OCI-LY3 (cell line): ENCODE measurements at regions not wholly inside any gene's neighbourhood (a gene's known extent, or its start where the extent isn't known, plus 50 kb on each side); places are given as distances from the start of the nearest gene placed in this dataset.

Experiments
- H2AFZ ChIP-seq: fragments of 200-600, 300-600 bp; shearing (Covaris generic); 2 replicates; pipeline ENCODE4 v1.6.0; 2014; ENCODE audit warnings: antibody characterized with exemption, low read depth, low read length
- H3K27ac ChIP-seq: fragments of 200-600, 300-600 bp; sonication (generic); 2 replicates; pipeline ENCODE4 v1.5.1; 2014; ENCODE audit warnings: mild to moderate bottlenecking, low read length, moderate library complexity, mixed read lengths
- H3K27me3 ChIP-seq: fragments of 200-600, 300-600 bp; sonication (generic); 2 replicates; pipeline ENCODE4 v1.6.1; 2014; ENCODE audit warnings: low read depth, low read length, mixed read lengths
- H3K36me3 ChIP-seq: fragments of 200-600, 300-600 bp; sonication (generic); replicated peaks from 2 replicates; pipeline ENCODE3; 2014; ENCODE audit warnings: low read depth, low read length, mixed read lengths
- H3K4me1 ChIP-seq: fragments of 300-600, 200-600 bp; sonication (generic); 2 replicates; pipeline ENCODE4 v1.6.1; 2014; ENCODE audit warnings: low read length, mixed read lengths
- H3K4me2 ChIP-seq: fragments of 200-600, 300-600 bp; sonication (generic); 2 replicates; pipeline ENCODE4 v1.6.1; 2014; ENCODE audit warnings: low read length, mixed read lengths
- H3K4me3 ChIP-seq: fragments of 300-600, 200-600 bp; sonication (generic); 2 replicates; pipeline ENCODE4 v1.5.1; 2014; ENCODE audit warnings: antibody characterized with exemption, mild to moderate bottlenecking, low read length, moderate library complexity
- H3K79me2 ChIP-seq: fragments of 300-600, 200-600 bp; shearing (Covaris generic); 2 replicates; pipeline ENCODE4 v1.6.1; 2014; ENCODE audit warnings: mild to moderate bottlenecking, low read length, mixed read lengths
- H3K9ac ChIP-seq: fragments of 300-600, 200-600 bp; shearing (Covaris generic); 2 replicates; pipeline ENCODE4 v1.6.0; 2014; ENCODE audit warnings: mild to moderate bottlenecking, low read length, moderate library complexity
- H3K9me3 ChIP-seq: fragments of 200-600, 300-600 bp; shearing (Covaris generic); 2 replicates; pipeline ENCODE4 v1.6.1; 2014; ENCODE audit warnings: low read length, mixed read lengths; ENCODE audit not compliant: insufficient read depth
- H4K20me1 ChIP-seq: fragments of 200-600, 300-600 bp; sonication (generic); 2 replicates; pipeline ENCODE4 v1.6.1; 2016; ENCODE audit warnings: low read length, mixed read lengths; ENCODE audit not compliant: insufficient read depth
- EZH2phosphoT487 ChIP-seq: fragments of 200-600 bp; shearing (Covaris generic); IDR thresholded peaks from 2 replicates; pipeline ENCODE4 v1.6.1; 2018; ENCODE audit warnings: antibody characterized with exemption, mixed run types, low read depth
- TF ChIP-seq, protein P1 (sequence below): fragments of 200-600, 300-600 bp; sonication (generic); IDR thresholded peaks from 2 replicates; pipeline ENCODE4 v1.5.1; 2014; ENCODE audit warnings: antibody characterized with exemption, low read length, low read depth

DNA sequence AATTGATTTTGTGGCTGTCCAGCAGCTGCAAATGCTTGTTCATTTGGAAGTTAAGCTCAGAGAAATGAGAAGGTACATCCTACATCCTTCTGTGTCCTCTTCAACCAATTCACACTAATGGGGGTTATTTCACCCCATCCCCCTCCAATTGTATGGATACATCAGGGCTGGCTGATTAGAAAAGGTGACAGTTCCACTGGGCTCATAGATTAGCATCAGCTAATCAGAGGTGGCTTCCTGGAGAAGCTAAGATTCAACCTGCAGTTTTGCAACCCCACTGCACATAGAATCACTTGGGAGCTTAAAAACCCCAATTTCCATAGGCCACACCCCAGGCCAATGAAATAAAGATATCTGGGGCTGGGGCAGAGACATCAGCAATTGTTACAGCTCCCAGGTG, 217.7 kb upstream of the TLE3 start:
- peaks cover 38% of the 10 kb centered on the region for H3K4me1 ChIP-seq

DNA sequence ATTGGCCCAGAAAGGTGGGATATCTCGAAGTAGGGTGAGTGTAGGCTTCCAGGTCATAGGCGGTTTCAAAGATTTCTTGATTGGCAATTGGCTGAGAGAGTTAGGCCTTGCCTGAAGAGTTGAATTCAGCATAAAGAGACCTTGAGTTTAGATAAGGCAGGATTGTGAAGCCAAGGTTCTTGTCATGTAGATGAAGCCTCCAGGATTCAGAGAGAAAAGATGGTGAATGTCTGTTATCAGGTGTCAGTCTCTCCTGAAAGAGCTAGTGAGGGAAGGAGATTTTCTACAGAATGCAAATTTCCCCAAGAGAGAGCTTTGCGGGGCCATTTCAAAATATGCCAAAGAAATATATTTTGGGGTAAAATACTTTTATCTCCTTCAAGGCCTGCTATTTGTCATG, 217.0 kb upstream of the TLE3 start:
- Histone ChIP-seq H2AFZ (no peak overlapping the region), H3K4me3 (no peak overlapping the region), H3K27me3 (no peaks in the 10 kb centered on the region), H3K27ac (no peak overlapping the region), H3K36me3 (peaks cover 3% of the 10 kb centered on the region), H3K79me2 (no peaks in the 10 kb centered on the region), H3K4me1 (peaks cover 37% of the 10 kb centered on the region), H4K20me1 (no peaks in the 10 kb centered on the region), H3K9ac (no peak overlapping the region), H3K9me3 (no peaks in the 10 kb centered on the region), H3K4me2 (no peak overlapping the region)
- no peak for TF ChIP-seq EZH2phosphoT487
- TF ChIP-seq, protein P1, sequence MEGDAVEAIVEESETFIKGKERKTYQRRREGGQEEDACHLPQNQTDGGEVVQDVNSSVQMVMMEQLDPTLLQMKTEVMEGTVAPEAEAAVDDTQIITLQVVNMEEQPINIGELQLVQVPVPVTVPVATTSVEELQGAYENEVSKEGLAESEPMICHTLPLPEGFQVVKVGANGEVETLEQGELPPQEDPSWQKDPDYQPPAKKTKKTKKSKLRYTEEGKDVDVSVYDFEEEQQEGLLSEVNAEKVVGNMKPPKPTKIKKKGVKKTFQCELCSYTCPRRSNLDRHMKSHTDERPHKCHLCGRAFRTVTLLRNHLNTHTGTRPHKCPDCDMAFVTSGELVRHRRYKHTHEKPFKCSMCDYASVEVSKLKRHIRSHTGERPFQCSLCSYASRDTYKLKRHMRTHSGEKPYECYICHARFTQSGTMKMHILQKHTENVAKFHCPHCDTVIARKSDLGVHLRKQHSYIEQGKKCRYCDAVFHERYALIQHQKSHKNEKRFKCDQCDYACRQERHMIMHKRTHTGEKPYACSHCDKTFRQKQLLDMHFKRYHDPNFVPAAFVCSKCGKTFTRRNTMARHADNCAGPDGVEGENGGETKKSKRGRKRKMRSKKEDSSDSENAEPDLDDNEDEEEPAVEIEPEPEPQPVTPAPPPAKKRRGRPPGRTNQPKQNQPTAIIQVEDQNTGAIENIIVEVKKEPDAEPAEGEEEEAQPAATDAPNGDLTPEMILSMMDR, result no peak

More for the DNA sequence above, 217.7 kb upstream of the TLE3 start:
- H3K27ac ChIP-seq, result no peak overlapping the region
- TF ChIP-seq EZH2phosphoT487, result no peak
- TF ChIP-seq, protein P1, result no peak
- H3K4me3 ChIP-seq, result no peak overlapping the region
- H3K4me2 ChIP-seq, result no peak overlapping the region
- no peak overlapping the region for H2AFZ ChIP-seq
- H4K20me1 ChIP-seq, result no peaks in the 10 kb centered on the region
- H3K9me3 ChIP-seq, result no peaks in the 10 kb centered on the region
- H3K36me3 ChIP-seq, result peaks cover 3% of the 10 kb centered on the region
- H3K27me3 ChIP-seq, result no peaks in the 10 kb centered on the region
- H3K9ac ChIP-seq, result no peak overlapping the region
- no peaks in the 10 kb centered on the region for H3K79me2 ChIP-seq

DNA sequence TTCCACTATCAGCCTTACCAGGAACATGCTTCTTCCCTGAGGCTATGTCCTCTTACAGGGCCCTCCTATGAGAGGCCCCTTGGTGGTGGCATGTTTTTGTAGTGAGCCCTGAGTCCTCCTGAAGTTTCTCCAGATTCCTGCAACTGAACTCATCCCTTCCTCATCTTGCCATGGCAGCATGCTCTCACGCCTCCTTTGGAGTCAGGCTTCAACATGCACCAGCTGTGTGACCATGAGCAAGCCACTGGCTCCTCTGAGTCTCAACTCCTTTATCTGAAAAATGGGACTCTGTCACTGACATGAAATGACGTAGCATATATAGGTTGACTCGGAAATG, 216.3 kb upstream of the TLE3 start:
- Histone ChIP-seq H3K4me3 (no peak overlapping the region), H3K79me2 (no peaks in the 10 kb centered on the region), H4K20me1 (no peaks in the 10 kb centered on the region), H2AFZ (no peak overlapping the region), H3K4me1 (peaks cover 37% of the 10 kb centered on the region), H3K9ac (no peak overlapping the region), H3K9me3 (no peaks in the 10 kb centered on the region), H3K27me3 (no peaks in the 10 kb centered on the region), H3K27ac (no peak overlapping the region), H3K36me3 (peaks cover 3% of the 10 kb centered on the region), H3K4me2 (no peak overlapping the region)
- TF ChIP-seq, protein P1, result no peak
- no peak for TF ChIP-seq EZH2phosphoT487

DNA sequence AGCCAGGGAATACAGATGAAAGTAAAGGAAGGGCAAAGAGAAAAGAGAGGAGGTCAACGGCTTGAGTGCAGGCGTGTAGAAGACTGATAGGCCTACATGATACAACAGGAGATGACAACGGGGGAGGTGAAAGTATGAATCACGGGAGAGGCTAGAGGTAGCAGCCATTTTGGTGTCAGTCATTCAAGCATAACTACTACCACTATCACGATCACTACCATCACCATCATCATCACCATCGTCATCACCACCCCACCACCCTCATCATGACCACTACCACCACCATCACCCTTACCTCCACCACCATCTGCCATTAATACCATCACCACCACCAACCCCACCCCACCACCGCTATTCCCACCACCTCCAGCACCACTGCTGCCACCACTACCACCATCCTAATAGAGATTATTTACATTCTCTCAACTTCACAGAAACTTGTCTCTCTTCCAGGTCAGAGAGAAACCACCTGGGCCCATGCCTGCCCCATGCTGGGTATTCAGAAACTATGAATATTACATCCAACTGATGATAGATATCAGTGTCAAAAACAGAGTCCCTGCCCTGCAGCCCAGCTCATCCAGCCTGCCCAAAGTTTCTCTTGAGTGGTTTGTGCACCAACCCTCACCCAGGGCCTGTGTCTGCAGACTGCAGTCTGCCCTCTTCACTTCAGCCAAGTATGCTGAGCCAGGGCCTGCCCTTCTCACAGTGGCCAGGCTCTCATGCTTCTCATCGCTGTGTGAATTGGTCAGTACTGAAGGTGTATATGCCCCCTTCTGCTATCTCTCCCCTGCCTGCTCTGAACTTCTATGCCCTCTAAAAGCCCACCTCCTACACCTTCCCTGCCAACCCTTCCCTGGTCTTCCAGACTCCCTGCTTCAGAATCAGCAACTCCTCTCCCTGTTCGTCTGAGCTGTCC, 215.6 kb upstream of the TLE3 start:
- no peaks in the 10 kb centered on the region for H3K27me3 ChIP-seq
- no peak for TF ChIP-seq EZH2phosphoT487
- TF ChIP-seq, protein P1, result no peak
- H3K4me2 ChIP-seq, result no peak overlapping the region
- H4K20me1 ChIP-seq, result no peaks in the 10 kb centered on the region
- peaks cover 3% of the 10 kb centered on the region for H3K36me3 ChIP-seq
- no peak overlapping the region for H3K27ac ChIP-seq
- no peaks in the 10 kb centered on the region for H3K79me2 ChIP-seq
- H3K9me3 ChIP-seq, result no peaks in the 10 kb centered on the region
- H3K4me1 ChIP-seq, result peaks cover 37% of the 10 kb centered on the region
- no peak overlapping the region for H3K4me3 ChIP-seq
- no peak overlapping the region for H2AFZ ChIP-seq
- no peak overlapping the region for H3K9ac ChIP-seq
